ENCODE measurements at regions not wholly inside any gene's neighbourhood (a gene's known extent, or its start where the extent isn't known, plus 50 kb on each side); places are given as distances from the start of the nearest gene placed in this dataset.

GRCh38 chr12:47352067-47352466, 272.3 kb upstream of the AMIGO2 start:
- H3K4me3 ChIP-seq (replicated peaks; ENCODE audit: low read depth, low read length): no peak overlapping the region
- no peak for TF ChIP-seq CTCF (IDR thresholded peaks at IDR 0.05; ENCODE audit: low read length, missing control alignments)
- DNase-seq (ENCODE audit: low read depth): no peak

GRCh38 chr12:47351526-47351925, 271.8 kb upstream of the AMIGO2 start:
- no peak overlapping the region for H3K4me3 ChIP-seq (replicated peaks; ENCODE audit: low read depth, low read length)
- no peak for DNase-seq (ENCODE audit: low read depth)
- TF ChIP-seq CTCF (IDR thresholded peaks at IDR 0.05; ENCODE audit: low read length, missing control alignments): no peak

- TF ChIP-seq CTCF (IDR thresholded peaks at IDR 0.05; ENCODE audit: low read length, missing control alignments): no peak
- no peak overlapping the region for H3K4me3 ChIP-seq (replicated peaks; ENCODE audit: low read depth, low read length)
- DNase-seq (ENCODE audit: low read depth): peak; percentile 31
These were observed 270.3 kb upstream of the AMIGO2 start for GRCh38 chr12:47350062-47350408.

GRCh38 chr12:47349137-47350061, 269.6 kb upstream of the AMIGO2 start:
- no peak for DNase-seq (ENCODE audit: low read depth)
- H3K4me3 ChIP-seq (replicated peaks; ENCODE audit: low read depth, low read length): no peak overlapping the region
- no peak for TF ChIP-seq CTCF (IDR thresholded peaks at IDR 0.05; ENCODE audit: low read length, missing control alignments)

- no peak for TF ChIP-seq CTCF (IDR thresholded peaks at IDR 0.05; ENCODE audit: low read length, missing control alignments)
- H3K4me3 ChIP-seq (replicated peaks; ENCODE audit: low read depth, low read length): no peak overlapping the region
- DNase-seq (ENCODE audit: low read depth): no peak
These were observed 268.4 kb upstream of the AMIGO2 start for GRCh38 chr12:47348206-47348605.

GRCh38 chr12:47346251-47347019, 266.7 kb upstream of the AMIGO2 start:
- TF ChIP-seq CTCF (IDR thresholded peaks at IDR 0.05; ENCODE audit: low read length, missing control alignments): no peak
- DNase-seq (ENCODE audit: low read depth): no peak
- no peak overlapping the region for H3K4me3 ChIP-seq (replicated peaks; ENCODE audit: low read depth, low read length)
